ENCODE measurements at regions not wholly inside any gene's neighbourhood (a gene's known extent, or its start where the extent isn't known, plus 50 kb on each side); places are given as distances from the start of the nearest gene placed in this dataset.

DNA sequence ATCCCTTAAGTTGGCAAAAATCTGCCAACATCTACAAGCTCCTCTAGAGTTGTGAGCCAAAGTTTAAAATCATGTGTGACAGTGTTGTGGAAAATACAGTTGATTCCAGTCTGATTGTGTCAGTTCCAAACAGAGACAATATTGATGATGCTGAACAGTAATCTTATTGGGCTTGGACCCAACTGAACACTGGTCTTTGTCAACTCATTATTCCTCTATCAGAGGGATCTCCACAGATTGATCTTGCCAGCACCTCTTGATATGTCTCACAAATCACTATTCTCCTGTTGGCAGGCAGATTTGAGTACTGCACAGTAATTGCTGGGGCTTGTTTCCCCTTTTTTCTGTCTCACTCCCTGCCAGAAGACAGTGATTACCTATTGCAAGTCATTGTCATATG, 326.6 kb upstream of the DPH6 start:
- no peak for DNase-seq

DNA sequence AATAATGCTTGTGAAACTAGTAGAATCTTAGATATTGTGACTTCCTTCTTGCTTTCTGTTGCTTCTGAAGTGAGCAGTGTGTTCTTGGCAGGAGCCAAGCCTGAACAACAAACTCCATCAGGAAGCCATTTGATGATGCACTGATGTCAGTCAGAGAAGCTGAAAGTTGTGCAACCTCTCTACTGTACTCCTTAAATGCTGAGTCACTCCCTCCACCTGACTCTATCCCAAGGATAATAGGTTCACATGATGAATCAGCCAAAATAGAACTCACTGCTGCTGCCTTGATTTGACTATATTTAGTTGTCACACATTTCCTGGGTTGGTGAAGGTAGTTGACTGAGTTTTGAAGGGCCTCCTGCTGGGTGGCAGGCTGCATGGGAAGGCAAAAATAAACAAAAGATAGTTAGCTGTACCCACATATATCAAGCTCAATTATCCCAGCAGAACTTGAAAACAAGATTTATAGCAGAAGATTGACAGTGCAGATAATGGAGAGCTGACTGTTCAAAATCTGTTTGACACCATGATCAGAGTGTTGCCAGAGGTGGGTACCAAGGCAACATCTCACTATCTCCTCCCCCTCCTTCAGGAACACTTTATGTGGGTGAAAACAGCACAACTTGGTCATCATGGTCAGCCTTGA, 328.4 kb upstream of the DPH6 start:
- no peak for DNase-seq

DNA sequence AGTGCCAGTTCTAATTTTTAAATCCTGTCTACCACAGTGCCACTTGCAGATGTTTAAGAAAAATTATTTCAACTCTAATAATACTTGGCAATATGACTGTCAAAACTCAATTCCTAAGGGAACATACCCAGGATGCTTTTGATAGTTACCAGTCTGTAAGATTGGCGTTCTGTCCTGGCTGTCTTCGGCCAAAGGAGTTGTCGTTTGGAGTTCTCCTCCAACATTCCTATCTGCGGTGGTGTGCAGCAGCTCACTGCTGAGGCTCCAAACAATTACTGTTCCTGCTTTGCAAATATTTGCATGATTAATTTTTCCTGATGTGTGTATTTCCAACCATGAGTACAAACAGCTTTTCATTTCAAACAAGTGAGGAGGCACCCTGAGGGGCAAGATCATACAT, 330.8 kb upstream of the DPH6 start:
- no peak for DNase-seq

DNA sequence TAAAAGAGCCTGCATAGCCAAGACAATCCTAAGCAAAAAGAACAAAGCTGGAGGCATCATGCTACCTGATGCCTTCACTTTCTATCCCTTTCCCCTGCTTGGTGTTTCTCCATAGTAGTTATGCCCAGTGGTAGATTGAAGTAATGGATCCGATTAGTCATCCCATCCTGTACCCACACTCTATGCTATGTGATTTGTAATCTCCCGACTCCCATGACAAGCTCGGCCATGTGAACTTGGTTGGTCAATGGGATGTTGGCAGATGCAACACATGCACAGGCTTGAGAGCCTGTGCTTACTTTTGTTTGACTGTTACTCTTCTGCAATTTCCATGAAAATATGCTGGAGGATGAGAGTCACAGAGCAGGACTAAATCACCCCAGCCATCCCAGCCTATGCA, 334.9 kb upstream of the DPH6 start:
- no peak for DNase-seq

DNA sequence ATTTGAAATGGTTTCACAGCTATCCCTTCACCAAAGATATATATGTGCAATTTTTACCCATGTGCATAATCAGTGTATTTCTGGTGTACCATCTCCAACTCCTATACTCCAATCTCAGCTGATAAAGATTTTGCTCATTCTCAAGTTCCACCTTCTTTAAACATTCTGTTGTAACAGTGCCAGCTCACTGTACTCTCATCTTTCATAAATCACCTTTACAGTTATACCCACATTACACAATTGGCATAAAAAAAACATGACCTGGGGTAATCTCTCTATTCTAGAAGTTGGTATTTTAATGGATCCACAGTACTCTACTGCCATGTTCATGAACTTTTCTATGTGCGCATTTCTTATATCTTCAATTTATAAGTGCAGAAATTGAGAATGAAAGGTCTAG, 339.9 kb upstream of the DPH6 start:
- DNase-seq, result no peak

DNA sequence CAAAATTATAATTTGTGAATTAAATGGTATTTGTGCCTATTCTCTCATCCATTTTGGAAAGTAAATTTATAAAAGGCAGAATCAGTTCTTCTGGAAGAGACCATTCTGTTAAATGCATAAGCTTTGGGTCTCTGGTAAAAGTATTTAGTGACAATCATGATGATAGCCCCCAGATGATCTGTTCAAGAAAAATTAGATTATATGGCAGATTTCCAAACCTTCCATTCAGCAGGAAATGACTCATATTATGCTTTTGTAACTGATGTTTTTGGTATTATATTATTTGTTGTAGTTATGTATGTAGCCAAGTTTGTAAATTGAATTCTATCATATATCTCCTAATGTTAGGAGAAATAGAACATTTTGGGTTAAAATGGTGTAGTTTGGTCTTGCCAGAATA, 340.8 kb upstream of the DPH6 start:
- DNase-seq, result no peak

DNA sequence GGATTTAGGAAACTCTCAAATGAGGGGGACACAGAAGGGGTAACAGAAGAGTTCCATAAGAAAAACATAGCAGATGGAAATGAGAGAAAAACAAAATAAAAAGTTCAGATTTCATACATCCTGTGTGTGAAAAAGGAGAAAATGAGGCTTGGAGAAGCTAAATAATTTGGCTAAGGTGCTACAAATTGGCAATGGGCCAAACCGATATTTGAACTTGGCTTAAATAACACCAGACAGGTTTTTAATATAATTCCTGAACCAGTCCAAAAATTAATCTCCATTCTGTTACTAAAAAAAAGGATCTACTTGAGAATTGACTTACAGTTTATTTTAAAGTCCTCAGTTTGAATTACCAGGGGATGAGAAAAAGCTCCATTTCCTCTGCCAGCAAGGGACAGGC, 342.9 kb upstream of the DPH6 start:
- no peak for DNase-seq

DNA sequence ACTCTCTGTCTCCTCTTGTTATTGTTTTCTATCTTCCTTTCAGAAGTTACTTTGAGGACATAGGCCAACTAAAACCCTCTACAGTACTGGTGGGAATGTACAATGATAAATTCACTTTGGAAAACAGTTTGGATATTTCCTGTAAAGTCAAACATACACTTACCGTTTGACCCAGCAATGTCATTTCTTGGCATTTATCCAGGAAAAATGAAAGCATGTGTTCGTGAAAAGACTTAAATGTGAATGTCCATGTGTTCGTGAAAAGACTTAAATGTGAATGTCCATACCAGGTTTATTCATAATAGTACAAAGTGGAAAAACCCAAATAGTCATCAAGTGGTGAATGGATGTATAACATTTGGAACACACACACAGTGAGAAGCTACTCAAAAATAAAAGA, 361.5 kb upstream of the DPH6 start:
- DNase-seq, result no peak

DNA sequence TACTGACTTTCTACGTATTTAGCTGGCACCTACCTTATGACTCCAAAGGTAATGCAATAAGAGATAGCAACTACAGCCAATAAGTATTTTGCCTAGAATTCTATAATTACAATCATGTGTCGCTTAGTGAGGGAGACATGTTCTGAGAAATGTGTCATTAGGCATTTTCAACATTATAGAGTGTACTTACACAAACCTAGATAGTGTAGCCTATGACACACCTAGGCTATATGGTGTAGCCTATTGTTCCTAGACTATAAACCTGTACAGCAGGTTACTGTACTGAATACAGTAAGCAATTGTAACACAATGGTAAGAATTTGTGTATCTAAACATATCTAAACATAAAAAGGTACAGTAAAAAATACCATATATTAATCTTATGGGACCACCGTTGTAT, 363.4 kb upstream of the DPH6 start:
- DNase-seq, result no peak

DNA sequence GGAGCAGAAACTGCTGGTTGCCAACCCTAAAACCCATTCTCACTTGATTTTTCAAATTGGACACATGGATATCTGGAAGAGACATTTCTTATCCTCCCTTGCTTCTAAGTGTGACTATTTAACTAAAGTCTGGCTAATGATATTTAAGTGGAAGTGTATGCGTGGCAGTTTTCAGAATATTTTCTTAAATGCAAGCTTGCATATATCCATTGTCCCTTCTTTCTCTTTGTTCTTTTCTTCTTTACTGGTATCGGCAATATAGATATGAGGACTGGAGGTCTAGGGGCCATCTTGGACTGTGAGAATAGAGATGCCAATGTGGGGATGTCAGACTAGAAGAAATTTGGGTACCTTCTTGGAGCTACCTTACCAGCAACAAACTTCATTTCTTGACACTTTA, 364.3 kb upstream of the DPH6 start:
- no peak for DNase-seq

DNA sequence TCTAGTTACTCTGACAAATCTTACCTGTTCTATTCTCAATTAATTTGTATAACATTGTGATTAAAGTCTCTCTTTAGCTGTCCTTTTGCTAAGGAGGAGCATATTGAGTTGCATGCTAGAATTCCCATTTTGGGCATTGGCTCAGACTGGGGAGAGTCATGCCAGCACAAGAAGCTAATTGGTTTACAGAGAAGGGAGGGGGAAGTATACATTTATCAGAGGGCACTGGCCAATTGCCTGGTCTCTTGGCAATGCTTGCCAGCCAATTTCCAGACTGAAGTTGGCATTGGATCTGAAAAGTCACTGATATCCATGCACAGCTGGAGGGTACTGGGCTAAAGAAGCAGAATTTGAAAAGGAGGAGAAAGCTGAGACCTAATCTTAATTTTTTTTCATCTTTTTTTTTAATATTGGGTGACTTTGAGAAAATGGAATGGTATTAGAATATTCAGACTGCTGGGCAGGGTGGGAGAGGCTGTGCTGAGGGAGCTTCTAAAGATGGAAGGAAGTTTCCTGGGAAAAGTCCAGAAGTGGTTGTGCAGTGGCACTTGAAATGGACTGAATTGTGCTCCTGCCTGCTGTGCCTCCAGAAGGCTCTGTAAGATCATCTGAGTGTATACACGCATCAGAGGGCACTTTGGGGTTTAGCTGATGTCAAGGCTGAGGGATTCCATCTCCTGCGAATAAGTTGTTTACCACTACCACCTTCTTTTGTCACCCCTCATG, 365.2 kb upstream of the DPH6 start:
- no peak for DNase-seq

DNA sequence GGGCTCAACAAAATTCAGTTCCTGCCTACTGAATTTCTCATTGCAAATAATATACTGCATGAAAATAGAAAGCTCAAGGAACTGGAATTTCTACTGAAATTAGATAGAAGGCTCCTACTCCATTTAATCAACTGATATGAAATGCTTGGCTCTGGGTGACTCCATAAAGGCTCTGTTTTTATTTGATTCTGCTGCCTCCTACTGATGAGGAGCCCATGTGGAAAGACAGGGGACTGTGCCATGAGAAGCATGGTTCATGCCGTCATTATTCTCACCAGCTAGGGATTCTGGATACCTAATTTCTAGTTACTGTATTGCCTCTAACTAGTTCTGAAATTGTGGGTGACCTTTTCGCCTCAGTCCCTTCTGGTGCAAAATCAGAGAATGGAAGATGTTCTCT, 366.2 kb upstream of the DPH6 start:
- DNase-seq, result peak; percentile 1

DNA sequence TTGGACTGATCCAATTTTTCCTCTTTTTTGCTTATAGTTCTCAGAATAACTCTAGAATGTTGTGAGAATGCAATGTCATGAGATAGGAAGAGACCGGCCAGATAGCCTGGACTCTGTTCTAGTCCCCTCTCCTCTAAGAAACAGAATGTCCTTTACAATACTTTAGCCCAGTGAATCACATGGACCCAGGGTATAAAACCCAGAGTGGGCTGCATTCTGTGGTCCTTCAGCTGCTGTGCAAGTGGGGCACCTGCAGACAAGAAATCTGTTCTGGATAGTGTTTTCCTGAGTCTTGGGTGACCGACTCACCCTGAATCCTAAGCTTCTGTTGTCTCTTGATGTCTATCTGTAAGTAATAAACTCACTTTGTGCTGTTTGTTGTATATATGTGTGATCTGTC, 368.6 kb upstream of the DPH6 start:
- no peak for DNase-seq

DNA sequence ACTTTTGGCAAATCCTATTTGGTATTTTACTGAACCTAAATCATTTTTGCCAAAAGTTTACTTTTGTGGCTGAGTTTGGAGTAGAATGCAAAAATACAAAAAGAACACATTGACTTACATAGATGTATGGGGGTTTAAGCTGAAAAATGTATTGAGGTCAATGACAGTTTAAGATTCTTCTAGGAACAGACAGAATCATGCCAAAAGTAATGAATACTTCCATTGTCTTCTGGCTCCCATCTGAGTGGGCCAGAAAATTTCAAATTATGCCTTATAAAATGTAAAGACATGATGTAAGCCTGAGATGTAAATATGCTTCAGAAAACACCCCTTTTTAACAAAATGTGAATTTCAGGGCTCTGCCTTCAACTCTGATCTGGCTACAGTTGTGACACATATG, 375.1 kb upstream of the DPH6 start:
- no peak for DNase-seq

DNA sequence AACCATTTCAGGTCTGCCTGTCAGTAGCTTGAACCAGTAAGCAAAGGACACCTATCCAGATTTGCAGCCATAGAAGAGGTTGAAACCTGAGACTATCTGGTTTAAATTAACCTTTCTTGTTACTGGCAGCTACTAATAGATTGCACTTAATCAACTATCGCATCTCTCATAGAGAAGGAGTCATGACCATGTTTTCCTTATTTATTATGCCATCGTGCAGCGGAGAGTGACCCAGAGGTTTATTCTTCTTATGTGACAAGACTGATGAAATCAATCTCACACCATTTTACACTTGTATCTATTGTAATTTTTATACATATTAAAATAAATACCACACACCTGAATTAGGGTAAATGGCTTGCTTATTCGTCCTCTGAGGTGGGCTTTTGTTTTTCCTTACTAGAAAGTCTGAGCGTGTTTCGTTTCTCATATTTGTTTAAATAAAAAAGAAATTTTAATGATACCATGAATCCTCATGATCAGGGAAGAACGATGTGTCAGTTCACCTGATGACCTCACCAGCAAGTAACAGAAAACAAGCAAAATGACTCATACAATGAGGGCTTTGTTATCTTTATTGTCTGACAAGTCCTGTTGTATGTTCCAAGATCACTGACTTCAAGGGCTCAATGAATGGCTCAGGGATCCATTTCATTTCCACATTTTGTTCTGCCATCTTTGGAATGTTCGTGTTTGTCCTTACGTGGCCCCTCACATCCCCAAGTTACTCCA, 379.5 kb upstream of the DPH6 start:
- DNase-seq, result no peak

DNA sequence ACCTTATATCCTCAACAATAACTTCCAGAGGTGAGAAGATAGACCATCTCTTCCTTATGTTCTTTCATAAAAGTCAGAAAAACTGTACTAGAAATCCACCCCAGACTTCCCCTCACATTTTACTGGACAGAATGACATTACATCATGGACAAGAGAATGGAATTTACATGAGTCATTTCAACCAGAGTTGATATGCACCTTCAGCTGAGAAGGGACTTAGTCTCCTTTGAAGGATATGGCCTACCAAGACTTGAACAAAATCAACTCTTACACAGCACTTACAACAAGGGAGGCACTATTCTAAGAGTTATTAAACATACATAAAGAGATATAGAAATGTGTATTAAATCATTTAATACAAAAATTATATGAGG, 380.0 kb upstream of the DPH6 start:
- DNase-seq, result no peak

DNA sequence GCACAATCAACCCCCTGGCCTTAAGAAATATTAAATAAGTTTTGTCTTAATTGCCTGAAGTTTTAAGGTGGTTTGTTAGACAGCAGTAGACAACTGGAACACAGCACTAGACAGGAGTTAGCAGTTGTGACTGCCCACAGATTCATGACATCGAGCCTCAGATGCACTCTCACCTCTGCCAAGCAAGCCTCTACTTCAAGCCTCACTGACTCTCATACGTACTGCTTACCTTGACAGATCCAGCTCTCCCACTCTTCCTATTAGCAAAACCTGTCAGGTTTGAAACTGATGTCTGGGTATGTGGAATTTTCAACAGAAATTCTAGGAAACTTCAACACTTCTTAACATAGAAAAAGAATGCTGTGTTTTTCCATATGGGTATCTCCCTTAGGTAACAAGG, 382.9 kb upstream of the DPH6 start:
- no peak for DNase-seq

DNA sequence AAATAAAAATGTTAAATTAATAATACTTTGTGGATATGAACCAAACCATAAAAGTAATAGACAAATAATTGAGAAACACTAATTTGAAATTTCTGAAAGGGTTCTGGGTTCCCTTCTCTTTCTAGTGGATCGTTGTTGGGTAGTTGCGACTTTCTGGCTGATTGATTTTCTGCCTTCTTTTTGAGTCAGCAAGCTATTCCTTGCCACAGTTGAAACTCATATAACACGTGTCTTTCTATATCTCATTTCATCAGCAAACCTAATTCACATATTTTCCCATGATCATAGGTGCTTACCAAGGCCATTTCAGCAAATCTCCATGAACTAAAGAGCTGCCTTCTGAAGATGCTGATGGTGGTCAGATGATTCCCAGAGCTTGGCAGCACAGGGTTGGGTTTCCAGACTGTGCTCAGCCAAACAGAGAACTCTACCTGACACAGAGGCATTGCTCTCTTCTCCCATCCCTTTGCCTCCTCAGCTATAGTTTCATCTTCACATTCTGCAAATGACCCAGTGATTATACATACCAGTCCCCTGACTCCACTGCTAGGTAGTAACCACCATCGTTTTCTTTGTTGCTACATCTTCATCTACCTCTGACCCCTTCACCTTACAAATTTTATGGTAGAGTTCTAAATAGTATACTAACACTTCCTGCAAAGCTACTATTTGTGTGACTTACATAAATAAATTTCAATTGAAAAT, 383.9 kb upstream of the DPH6 start:
- DNase-seq, result no peak

DNA sequence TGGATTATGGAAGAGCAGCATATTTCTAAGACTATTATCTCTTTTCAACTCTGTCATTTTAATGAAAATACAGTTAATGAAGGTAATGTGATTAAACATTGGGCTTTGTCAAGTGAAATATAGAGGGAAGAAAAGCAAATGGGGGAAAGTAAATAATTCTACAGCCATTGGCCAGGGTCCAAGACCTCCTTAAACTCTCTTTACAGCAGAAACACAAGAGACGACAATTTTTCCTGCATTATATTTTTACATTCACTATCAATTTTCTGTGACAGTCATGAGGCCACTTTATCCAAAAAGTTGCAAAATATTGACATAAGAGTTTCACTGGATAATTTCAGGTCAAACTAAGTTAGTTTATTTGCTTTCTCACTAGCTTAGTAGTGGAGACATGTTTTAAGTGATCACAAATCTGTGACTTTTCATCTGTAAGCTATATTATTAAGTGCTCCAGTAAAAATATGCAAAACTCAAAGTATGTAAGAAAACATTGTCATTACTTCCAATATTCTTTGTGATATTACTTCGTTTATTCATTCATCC, 385.9 kb upstream of the DPH6 start:
- DNase-seq, result no peak

DNA sequence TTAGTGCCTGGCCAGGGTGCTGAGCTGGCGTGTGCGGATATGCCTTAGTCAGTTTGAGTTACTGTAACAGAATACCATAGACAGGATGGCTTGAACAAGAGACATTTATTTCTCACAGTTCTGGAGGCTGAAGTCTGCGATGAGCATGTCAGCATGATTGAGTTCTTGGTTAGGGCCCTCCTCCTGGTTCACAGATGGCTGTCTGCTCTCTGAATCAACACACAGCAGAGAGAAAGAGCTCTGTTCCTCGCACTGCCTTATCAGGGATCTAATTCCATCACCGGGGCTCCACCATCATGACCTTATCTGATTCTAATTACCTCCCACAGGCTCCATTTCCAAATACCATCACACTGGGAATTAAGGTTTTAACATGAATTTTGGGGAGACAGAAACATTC, 386.6 kb upstream of the DPH6 start:
- DNase-seq, result peak; percentile 17

DNA sequence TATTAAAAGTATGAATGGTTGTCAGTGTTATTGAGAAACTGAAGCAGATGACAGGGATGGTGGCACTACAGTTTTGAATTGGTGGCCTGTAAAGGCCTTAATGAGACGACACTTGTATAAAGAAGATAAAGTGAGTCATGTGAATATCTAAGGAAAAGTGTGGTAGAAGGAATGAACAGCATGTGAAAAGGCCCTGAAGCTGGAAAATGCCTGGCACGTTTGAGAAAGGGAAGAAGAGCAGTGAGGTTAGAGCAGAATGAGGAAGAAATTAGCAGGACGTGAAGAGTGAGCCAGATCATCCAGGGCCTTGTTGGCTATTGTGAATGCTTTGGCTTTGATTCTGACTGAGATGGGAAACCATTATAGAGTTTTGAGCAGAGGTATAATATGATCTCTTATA, 387.6 kb upstream of the DPH6 start:
- DNase-seq, result no peak

DNA sequence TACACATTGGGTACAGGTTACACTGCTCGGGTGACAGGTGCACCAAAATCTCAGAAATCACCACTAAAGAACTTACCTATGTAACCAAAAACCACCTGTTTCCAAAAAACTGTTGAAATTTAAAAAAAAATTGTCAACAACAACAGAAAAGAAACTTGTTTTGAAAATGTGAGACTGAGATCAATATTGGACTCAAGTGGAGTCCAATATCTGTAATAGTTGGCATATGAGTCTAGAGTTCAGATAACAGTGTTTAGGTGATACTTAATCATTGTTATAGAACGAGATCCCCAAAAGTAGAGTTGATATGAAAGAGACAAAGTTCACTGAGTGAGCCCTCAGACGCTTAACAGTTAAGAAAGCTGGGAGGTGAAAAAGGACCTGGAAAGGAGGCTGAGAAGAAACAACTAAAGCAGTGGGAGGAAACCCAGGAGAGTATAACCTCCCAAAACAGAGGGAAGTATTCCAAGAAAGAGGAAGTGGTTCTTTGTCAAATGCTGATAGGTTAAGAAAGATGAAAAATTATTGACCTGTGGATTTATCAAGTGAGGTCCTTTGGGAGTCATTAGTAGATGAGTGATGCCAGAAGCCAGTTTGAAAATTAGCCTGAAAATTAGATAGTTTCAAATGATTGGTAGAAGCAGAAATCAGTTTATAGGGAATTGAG, 388.6 kb upstream of the DPH6 start:
- DNase-seq, result no peak

DNA sequence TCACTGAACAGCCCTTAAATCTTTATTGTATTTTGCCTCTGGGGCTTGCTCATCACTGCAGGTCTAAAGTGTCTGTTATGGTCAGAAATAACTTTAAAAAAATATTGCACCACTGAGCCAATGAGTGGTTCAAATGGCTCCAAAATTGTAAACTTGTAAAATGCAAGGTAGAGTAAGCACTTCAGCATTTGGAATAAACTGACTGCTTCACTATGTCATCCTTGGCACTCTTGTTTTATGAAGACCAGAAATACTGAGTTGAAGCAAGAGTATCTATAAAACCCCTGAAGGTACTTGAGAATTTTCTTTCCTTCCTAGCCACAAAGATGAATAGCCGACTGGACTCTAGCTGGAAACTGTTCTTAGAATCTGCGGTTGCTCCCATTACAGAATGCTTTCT, 390.3 kb upstream of the DPH6 start:
- no peak for DNase-seq

Measured in NCI-H1694 treated with DMSO at 0.1 percent for 48 hours (cell line).